ENCODE measurements at regions not wholly inside any gene's neighbourhood (a gene's known extent, or its start where the extent isn't known, plus 50 kb on each side); places are given as distances from the start of the nearest gene placed in this dataset.
"Not testable (repeated sequence)": the region's sequence is repeated elsewhere in the genome, so short reads cannot be mapped to it uniquely, and the experiment has no call there.

DNA sequence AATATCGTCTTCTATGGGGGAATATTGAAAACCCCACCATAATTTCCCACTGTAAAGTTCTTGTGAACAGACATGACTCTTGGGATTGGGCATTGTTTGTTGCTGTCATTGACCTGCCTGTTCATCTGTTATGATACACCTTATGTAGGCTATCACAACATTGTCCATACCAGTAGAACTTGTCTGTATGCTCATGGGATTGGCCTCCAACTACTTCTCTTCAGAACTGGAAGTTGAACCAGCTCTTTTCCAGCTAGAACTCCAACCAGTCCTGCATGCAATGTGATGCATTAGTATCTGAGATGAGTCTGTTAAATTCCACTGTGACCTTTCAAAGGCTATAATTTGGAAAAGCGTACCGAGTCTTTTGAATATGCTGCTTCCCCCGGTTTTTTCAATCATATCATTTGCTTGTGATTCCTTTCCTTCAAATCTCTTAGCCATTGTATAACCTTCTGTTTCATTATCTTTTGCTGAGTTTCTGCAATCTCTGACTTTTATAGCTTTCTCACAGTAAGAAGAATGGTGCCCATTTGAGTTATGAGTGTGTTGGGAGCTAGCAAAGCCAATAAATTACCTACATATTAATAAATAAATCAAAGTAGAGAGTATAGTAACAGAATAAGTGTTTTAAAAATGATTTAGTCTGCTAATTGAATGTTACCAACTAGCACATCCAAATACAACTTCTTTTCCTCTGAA lies 101.9 kb downstream of the PLK2 start:
- DNase-seq (ENCODE audit: low read depth, low spot score): no peak

DNA sequence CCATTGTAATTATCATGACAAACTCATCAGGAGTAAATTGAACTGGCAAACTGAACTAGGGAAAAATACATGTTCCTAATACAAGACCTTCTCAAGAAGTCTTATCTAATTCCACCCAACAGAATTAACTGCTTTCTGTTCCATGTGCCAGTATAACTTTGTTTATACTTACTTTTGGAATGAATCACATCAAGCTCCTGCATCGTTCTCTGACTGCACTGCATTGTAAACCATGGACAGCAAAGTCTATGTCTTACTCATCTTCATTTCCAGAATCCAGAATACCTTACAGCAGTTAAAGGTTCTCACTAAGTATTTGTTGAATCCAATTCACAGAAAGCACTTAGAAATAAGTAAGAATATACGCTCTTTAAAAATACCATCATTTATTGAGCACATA lies 102.8 kb downstream of the PLK2 start:
- DNase-seq (ENCODE audit: low read depth, low spot score): no peak

DNA sequence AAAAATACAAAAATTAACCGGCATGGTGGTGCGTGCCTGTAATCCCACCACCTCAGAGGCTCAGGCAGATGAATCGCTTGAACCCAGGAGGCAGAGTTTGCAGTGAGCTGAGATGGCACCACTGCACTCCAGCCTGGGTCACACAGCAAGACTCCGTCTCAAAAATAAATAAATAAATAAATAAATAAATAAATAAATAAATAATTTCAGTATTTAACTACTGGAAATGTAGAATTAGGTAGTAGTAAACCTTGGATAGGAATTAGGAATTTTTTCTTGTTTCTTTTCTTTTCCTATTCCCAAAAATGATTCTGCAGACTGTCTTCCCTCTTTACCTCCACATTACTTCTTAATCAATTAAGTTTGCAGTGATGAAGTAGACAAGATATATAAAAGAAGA lies 103.2 kb downstream of the PLK2 start:
- no peak for DNase-seq (ENCODE audit: low read depth, low spot score)

DNA sequence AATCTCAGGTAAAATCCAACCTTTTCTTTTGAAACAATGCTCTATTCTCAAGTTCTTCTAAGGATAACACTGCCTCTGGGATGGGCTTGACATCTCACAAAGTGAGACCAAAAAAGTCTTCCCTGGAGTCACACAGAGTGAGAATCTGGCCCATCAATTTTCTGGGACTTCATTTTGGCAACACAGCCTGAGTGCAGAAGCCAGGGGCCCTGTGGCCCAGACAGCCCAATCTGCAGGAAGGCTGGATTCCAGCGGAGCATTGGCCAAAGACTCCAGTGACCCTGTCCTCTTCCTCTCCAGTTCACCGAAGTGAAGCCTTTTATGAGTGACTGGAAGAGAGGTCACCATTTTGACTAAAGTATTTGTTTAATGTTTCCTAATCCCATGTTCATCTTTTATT lies 105.1 kb downstream of the PLK2 start:
- DNase-seq (ENCODE audit: low read depth, low spot score): no peak

DNA sequence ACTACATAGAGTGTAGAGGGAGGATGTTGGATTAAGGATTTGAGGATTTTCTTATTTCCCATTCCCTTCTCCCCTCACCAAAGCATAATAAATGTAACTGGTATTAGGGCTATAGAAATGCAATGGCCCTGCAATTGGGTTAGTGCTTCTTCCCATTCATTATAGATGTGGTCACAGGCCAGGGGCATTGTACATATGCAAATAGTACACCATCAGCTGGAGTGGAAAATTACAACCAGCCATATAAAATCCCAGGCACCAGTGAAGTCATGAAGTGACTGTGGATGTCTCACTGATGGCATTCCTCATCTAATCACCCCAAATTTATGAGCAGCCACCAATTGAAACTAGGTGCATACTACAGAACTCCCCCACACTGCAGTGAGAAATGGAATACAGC lies 105.9 kb downstream of the PLK2 start:
- no peak for DNase-seq (ENCODE audit: low read depth, low spot score)

DNA sequence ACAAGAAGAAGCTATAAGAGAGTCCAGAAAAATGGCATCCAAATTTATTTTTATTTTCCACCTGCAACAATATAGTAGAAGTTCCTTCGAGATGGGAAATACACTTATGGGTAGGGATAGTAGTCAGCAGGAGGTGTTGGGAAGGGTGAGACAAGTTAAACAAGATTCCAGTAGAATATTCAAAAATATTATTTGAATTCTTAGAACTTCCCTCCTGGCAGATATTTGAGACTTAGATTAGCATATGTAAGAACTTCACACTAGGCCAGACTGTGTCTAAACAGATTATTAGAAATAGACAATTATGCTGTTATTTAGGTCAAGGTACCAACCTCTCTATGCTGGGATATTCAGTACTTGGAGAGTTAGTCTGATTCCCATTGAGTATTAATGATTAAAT lies 108.7 kb downstream of the PLK2 start:
- DNase-seq (ENCODE audit: low read depth, low spot score): no peak

DNA sequence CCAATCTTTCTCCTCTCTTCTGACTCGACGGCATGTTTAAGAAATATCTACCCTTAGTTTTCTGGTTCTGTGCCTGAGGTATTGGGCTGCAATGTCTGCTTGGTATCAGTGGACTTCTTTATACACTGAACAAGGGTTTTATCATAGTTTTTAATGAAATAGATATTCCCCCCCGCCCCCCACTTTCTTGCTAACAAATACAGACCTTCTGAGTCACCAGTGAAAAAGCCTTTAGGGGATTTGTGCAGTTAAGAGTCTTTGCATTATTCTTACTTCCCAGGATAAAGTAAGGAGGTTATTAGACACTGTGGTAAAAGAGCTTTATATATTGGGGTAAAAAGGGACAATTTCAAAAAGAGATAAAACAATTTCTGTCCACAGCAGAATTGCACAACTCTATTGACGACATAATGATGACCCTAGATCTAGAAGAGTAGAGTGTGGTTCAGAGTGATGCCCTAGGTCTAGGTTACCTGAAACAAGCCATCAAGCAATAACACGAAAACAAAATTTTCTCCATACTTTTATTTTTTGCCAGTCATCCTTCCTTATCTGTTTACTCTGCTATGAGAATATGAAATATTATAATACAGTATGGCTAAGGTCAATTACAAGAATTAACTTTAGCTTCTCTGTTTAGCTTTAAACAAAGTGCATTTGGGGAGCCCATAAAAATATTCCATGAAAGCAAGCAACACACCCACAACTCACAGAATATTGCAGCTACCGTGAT lies 110.7 kb downstream of the PLK2 start:
- DNase-seq (ENCODE audit: low read depth, low spot score): no peak

DNA sequence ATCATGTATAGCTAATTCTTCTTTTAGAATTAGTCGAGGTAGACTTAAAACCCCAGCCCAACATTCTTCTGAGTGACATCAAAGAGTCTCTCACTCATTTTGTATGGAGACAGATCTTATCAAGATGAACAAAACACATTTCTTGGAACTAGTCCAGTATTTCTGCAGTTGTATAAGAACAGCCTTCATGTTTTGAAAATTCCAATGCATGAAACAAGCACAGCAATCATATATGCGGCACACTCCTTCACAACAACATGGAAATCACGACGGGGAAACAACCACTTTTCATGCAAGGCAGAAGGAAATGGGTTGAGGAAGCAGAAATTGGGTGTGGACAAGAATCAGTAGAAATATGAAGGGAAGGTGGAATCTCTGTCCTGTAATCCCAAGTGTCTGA lies 113.8 kb downstream of the PLK2 start:
- no peak for DNase-seq (ENCODE audit: low read depth, low spot score)

DNA sequence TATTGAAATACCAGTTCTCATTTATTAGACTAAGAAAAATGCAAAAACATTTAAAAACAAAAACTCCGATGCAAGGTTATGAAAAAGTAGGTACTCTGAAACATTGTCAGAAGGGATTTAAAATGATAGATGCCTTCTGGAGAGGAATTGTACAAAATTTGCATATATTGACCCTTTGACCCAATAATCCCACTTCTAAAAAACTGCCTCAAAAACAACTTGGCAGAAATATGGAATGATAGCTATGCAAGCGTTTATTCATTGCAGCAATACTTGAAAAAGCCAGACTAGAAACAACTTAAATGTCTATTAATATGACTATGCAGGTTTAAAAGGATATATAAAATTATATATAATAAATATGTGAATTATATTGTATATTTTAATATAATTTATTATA lies 118.4 kb downstream of the PLK2 start:
- DNase-seq (ENCODE audit: low read depth, low spot score): no peak

DNA sequence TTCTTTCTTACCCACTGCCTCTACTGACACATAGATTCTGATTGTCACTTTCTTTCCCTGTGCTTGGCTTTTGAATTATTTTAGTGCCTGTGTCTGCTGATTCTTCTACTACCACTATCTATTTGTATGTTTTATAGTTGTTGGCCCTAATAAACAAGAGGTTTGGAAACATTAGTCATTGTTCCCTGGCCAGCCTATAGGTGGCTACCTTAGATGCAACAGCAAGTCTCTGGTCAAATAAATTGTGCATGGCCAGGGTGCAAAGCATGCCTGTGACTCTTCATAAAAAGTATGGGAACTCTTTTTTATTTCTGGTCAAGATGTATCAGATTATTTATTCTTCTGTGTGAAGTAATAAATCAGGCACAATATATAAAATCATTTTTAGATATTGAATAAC lies 124.4 kb downstream of the PLK2 start:
- no peak for DNase-seq (ENCODE audit: low read depth, low spot score)

DNA sequence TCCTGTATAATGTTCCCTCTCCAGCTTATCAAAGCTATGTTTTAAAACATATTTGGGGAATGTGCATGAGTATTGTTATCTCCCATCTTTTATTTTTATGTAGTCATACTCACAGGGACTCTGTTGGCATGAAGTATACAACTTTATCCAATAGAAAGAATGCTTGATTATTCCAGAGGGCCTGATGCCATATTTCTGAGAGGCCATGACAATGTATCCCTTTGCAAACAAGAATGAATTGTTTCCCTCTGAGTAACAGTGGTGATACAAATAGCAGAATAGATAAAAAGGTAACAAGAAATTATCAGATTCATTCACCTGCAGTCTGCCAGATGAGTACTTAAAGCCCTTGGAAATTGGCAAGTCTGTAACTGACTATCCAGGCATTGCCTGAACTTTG lies 125.9 kb downstream of the PLK2 start:
- no peak for DNase-seq (ENCODE audit: low read depth, low spot score)

DNA sequence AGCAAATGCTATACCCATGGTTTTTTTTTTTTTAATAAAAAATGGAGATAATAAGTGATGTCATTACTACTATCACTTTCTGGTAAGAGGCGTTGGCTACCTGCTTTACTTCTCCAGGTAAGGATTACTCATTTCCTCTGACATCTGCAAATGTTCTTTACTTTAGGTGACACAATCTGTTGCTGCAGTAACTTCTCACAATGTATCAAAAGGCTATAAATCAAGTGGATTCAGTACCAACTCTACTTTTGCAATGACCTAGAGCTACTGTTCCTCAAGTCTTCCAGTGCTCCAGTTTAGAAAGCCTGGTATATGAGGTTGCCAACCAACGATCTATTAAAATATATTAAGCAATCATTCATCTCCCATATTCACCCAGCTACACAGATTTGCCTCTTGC lies 129.1 kb downstream of the PLK2 start:
- no peak for DNase-seq (ENCODE audit: low read depth, low spot score)

DNA sequence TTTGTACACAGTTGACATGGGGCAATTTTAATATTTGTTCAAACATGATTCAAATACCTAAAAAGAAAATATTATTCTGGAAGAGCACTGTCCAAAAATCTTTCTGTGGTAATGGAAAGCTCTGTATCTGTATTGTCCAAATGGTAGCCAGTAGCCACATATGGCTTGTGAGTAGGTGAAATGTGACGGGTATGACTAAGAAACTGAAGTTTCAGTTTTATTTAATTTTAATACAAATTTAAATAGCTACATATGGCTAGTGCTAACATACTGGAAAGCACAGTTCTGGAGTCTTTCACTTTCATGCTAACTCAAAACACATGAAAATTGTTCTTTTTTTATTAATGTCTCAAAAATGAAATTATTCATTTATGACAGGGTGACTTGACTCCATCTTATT lies 132.6 kb downstream of the PLK2 start:
- DNase-seq (ENCODE audit: low read depth, low spot score): no peak

DNA sequence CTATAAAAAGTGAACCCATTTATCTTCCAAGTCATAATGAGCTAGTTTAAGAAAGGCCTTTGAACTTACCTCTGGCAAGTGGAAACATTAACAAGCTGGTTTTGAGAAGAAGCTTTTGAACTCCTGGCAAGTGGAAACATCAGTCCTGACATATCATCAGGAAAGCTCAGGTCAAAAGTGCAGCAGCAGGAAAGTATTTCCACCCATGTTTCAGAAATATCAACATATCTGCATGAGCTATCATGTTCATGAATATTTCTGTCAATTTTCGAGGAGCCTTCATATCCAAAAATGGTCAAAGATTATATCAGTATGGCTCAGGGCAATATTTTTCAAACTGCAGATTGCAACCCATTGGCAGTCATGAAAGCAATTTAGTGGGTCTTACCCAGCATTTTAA lies 133.9 kb downstream of the PLK2 start:
- no peak for DNase-seq (ENCODE audit: low read depth, low spot score)

DNA sequence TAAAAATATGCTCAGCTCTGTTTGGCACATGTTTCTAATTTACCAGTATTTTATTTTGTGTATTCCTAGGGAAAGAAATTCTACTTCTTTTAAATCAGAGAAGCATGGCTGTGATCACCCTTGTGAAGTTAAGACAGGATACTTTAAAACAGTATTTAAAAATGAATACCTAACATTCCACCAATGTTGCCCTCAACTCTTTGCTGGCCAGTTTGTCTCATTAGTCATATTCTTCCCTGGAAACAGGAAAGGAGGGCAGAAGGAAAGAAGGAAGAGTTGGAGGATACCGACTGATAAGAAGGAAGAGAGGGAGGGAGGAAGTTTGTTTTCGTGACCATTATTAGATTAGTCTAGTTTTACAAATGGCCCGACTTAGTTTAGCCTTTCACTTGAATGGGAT lies 137.4 kb downstream of the PLK2 start:
- DNase-seq (ENCODE audit: low read depth, low spot score): no peak

DNA sequence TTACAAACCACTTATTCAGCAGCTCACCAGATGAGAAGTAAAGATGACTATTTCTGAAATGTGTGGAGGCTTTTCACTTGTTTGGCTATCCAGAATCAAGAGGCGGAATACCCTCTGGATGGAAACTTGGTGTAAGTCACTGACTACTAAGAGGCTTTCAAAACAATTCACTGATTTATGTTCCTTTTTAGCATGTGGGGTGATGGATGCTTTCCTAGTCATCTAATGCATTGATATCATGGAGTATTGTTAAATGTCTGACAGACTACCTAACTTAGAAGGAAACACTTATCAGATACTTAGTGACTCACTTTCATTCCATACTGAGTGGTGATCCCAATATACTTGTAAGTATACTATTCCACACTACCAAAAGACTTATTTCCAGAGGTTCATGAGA lies 141.4 kb downstream of the PLK2 start:
- no peak for DNase-seq (ENCODE audit: low read depth, low spot score)

DNA sequence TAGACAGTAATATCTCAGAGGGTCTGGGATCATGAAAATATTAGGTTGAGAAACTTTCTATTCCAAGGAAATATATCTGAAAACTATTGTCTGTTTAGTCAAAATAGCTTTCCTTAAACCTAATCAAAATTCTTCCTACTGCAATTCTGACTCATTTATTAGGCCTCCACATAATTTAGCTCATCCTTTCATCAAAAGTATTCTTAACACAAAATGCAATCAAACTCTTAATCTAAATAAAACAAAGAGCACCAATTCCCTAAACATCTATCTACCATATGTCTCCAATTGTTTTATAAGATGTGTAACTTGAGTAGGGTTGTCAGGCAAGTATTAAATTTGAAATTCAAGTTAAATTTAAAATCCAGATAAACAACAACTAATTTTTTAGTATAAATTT lies 142.1 kb downstream of the PLK2 start:
- no peak for DNase-seq (ENCODE audit: low read depth, low spot score)

DNA sequence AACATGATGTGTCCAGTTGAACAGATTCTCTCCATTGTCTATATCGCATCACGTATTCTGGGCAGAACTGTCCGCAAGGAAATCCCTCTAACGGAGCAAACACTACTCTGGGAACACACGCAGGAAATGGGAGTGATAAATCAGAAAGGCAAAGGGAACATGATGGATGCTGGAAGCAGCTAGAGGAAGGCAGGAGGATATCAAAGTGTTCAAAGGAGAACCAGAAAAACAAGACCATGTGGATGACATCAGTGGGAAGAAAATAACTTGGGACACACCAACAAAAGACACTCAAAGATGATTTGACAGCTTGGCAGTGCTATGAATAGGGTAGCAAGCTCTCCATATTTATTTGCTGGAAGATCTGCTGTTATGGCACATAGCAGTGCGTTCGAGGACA lies 142.9 kb downstream of the PLK2 start:
- DNase-seq (ENCODE audit: low read depth, low spot score): no peak

DNA sequence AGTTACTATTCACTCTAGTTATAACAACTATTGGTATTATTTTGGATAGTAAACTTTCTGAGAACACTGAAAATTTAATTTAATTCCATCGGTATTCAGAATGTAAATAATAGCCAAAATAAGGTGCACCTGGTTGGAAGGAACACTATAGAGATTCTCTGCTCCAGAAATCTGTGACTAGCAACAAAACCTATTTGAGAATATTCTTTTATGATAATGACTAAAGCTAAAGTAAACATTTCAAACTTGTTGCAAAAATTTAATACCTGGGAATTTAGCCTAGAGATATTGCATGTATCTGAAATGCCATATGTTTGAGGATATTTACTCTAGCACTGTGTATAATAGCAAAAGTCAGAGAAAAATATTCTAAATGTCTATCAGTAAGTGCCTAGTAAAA lies 144.1 kb downstream of the PLK2 start:
- DNase-seq (ENCODE audit: low read depth, low spot score): no peak

DNA sequence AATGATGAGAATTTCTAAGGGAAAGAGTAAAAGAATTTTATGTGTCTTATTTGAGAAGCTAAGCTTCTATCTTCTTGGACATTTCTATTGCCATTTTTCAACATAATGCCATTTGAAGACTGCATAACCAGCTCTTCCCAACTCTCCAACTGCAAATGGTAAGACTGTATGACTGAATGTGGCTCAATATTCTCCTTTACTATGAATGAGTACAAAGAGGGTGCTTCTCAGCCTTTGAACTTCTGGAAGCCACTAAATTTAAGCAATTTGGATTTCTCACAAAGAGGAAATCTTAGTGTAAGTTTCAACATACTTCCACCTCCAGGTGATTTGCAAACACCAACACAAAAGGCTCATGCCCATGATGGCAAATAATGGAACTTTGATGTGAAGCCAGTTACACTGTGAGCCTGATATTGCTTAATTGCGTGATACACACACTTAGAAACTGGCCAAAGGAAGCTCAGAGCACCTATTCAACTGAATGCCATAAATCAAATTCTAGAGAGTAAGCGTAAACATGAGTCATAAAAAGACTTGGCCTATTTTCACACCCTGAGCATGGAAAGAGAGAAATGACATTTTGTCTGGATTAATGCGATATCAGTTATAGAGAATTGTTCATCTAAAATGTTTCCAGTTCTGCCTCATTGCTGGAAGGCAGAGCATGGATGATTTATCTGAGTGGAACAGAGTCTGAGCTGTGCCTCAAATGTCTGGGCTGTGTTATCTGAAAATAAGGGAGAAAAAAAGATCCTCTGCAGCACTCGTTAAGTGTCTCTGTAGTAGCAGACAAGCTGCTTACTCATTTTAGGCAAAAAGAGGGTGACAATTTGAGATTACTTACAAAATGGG lies 145.3 kb downstream of the PLK2 start:
- no peak for DNase-seq (ENCODE audit: low read depth, low spot score)

DNA sequence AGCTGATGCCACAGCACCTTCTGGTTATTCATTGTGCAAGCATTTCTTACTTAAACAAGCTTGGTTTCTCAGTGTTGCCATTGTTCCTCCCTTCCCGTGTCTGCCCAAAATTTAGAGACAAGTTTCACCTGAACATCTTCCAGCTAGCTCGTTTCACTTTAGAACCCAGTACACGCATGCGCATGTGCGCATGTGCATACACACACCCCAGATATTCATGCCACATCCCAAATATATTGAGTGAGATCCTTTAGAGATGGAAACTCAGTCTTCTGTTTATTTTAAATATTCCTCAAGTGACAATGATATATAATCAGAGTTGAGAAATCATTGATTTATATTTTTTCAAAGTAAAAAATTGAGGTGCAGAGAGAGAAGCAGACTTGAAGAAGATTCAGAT lies 147.6 kb downstream of the PLK2 start:
- DNase-seq (ENCODE audit: low read depth, low spot score): no peak

DNA sequence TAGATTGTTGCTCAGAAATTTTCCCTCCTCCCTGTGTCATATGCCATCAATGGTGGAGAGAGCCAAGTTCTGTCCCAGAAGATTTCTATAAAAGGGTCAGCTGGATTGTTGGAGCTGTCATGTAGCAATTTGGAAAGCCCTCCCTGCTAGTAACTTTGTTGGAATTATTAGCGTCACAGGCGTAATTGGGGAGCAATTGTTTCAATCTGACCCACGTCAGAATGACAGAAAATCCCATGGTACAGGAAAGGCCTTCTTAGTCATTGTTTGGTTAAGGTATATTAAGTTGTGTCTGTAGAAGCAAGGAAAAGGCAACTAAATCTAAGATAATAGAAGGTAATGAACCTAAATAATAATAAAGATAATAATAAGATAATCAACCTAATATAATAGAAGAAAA lies 148.4 kb downstream of the PLK2 start:
- no peak for DNase-seq (ENCODE audit: low read depth, low spot score)

DNA sequence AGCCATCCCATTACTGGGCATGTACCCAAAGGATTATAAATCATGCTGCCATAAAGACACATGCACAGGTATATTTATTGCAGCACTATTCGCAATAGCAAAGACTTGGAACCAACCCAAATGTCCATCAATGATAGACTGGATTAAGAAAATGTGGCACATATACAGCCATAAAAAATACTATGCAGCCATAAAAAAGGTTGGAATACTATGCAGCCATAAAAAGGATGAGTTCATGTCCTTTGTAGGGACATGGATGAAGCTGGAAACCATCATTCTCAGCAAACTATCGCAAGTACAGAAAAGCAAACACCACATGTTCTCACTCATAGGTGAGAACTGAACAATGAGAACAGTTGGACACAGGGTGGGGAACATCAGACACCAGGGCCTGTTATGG lies 151.5 kb downstream of the PLK2 start:
- DNase-seq (ENCODE audit: low read depth, low spot score): not testable (repeated sequence)
